ENCODE measurements at regions not wholly inside any gene's neighbourhood (a gene's known extent, or its start where the extent isn't known, plus 50 kb on each side); places are given as distances from the start of the nearest gene placed in this dataset.

DNA sequence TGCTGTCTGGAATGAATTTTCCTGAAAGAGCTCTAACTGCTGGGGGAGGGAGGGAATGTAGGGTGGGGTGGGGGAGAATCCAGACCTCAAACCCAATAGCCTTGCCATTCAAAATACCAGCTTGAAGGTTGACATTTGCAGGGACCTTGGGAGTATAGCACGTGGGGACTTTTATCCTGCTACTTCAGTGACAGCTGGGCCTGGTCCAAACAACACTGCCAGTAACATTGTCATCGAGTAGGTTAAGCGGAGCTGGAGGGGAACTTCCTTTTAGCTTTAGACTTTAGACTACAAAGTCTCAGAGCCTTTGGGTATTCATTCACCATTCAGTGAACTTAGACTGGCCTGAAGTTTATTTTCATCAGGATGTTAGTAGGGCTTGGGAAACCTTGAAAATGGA lies 248.7 kb downstream of the MEIS1 start:
- H3K9ac ChIP-seq (ENCODE audit: control insufficient read depth, insufficient read depth, low read length) = no peak overlapping the region
- FAIRE-seq (no peak), ATAC-seq (no peak), DNase-seq (ENCODE audit: low read depth, low spot score) (no peak)
- SMC1A ChIA-PET (ENCODE audit: uncharacterized antibody, unreplicated experiment) = interaction anchor here (1.0 kb wide), 1 partner anchor 15 kb away, joined by 3 read pairs; no protein-coding TSS in a partner anchor
- H3K9me3 ChIP-seq (replicated peaks; ENCODE audit: control insufficient read depth, insufficient read depth, low read length) = no peaks in the 10 kb centered on the region
- CTCF ChIA-PET = no interaction called here
- in situ Hi-C loops (cut with MboI) (no loop called here), intact Hi-C loops (cut with micrococcal nuclease; ENCODE audit: unreplicated experiment) (no loop called here)
- no peaks in the 10 kb centered on the region for H3K36me3 ChIP-seq (ENCODE audit: control insufficient read depth in 2 of 2, insufficient read depth in 2 of 2, low read length in 1 of 2)
- H3K27me3 ChIP-seq (replicated peaks in 1 of 2; ENCODE audit: control insufficient read depth in 2 of 2, insufficient read depth in 2 of 2, low read length in 1 of 2) = no peaks in the 10 kb centered on the region
- TF ChIP-seq POLR2AphosphoS5 (IDR thresholded peaks at IDR 0.05; ENCODE audit: low read length) (no peak), PAX5 (IDR thresholded peaks at IDR 0.05; ENCODE audit: borderline replicate concordance, low read depth, low read length) (no peak), EED (IDR thresholded peaks at IDR 0.05; ENCODE audit: low read depth) (no peak), TAF1 (IDR thresholded peaks at IDR 0.05; ENCODE audit: borderline replicate concordance, low read depth, low read length) (no peak), SP1 (IDR thresholded peaks at IDR 0.05; ENCODE audit: low read depth, low read length) (no peak), ZNF24 (IDR thresholded peaks at IDR 0.05) (no peak), NFXL1 (IDR thresholded peaks at IDR 0.05; ENCODE audit: borderline replicate concordance) (no peak)
- TF ChIP-seq, protein P1, sequence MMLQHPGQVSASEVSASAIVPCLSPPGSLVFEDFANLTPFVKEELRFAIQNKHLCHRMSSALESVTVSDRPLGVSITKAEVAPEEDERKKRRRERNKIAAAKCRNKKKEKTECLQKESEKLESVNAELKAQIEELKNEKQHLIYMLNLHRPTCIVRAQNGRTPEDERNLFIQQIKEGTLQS (IDR thresholded peaks at IDR 0.05; ENCODE audit: borderline replicate concordance, extremely low read depth, low read depth, low read length) = no peak
- TF ChIP-seq, protein P2, sequence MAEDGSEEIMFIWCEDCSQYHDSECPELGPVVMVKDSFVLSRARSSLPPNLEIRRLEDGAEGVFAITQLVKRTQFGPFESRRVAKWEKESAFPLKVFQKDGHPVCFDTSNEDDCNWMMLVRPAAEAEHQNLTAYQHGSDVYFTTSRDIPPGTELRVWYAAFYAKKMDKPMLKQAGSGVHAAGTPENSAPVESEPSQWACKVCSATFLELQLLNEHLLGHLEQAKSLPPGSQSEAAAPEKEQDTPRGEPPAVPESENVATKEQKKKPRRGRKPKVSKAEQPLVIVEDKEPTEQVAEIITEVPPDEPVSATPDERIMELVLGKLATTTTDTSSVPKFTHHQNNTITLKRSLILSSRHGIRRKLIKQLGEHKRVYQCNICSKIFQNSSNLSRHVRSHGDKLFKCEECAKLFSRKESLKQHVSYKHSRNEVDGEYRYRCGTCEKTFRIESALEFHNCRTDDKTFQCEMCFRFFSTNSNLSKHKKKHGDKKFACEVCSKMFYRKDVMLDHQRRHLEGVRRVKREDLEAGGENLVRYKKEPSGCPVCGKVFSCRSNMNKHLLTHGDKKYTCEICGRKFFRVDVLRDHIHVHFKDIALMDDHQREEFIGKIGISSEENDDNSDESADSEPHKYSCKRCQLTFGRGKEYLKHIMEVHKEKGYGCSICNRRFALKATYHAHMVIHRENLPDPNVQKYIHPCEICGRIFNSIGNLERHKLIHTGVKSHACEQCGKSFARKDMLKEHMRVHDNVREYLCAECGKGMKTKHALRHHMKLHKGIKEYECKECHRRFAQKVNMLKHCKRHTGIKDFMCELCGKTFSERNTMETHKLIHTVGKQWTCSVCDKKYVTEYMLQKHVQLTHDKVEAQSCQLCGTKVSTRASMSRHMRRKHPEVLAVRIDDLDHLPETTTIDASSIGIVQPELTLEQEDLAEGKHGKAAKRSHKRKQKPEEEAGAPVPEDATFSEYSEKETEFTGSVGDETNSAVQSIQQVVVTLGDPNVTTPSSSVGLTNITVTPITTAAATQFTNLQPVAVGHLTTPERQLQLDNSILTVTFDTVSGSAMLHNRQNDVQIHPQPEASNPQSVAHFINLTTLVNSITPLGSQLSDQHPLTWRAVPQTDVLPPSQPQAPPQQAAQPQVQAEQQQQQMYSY (CRISPR knock-in tag; IDR thresholded peaks at IDR 0.05) = no peak
- H4K20me1 ChIP-seq (ENCODE audit: control insufficient read depth, insufficient read depth) = no peaks in the 10 kb centered on the region
- RAD21 ChIA-PET (ENCODE audit: unreplicated experiment) = no interaction called here
- H3K27ac ChIP-seq (ENCODE audit: control insufficient read depth, insufficient read depth) = no peak overlapping the region
- 49% methylated on average over 3 of the region's 3 CpGs for WGBS (ENCODE audit: insufficient coverage, insufficient replicate concordance, low lambda C conversion rate, missing lambda C conversion rate)
- no peaks in the 10 kb centered on the region for H3K79me2 ChIP-seq (ENCODE audit: control insufficient read depth, insufficient read depth, low read length)
- no peak overlapping the region for H3K4me2 ChIP-seq (ENCODE audit: control insufficient read depth, insufficient read depth)
- BruUV-seq (replicated peaks) = no TSS peak
- no peak overlapping the region for H2AFZ ChIP-seq (ENCODE audit: control insufficient read depth, low read depth, low read length)
- no peak overlapping the region for H3K4me3 ChIP-seq
- no peaks in the 10 kb centered on the region for H3K4me1 ChIP-seq (ENCODE audit: control insufficient read depth, insufficient read depth, low read length)
- POLR2A ChIA-PET = no interaction called here

All from GM12878 (cell line).